GM04503 (cell line): ENCODE measurements at regions not wholly inside any gene's neighbourhood (a gene's known extent, or its start where the extent isn't known, plus 50 kb on each side); places are given as distances from the start of the nearest gene placed in this dataset.
"Not testable (repeated sequence)": the region's sequence is repeated elsewhere in the genome, so short reads cannot be mapped to it uniquely, and the experiment has no call there.

Source experiments
- DNase-seq: peaks from one replicate; pipeline ENCODE4 v3.0.0-alpha.2; 2012; ENCODE audit warnings: low read depth

- no peak for DNase-seq
These were observed 1221.0 kb downstream of the AACS start for GRCh38 chr12:126286203-126286602.

GRCh38 chr12:126290456-126290855 lies 1225.2 kb downstream of the AACS start:
- DNase-seq, result no peak

DNA sequence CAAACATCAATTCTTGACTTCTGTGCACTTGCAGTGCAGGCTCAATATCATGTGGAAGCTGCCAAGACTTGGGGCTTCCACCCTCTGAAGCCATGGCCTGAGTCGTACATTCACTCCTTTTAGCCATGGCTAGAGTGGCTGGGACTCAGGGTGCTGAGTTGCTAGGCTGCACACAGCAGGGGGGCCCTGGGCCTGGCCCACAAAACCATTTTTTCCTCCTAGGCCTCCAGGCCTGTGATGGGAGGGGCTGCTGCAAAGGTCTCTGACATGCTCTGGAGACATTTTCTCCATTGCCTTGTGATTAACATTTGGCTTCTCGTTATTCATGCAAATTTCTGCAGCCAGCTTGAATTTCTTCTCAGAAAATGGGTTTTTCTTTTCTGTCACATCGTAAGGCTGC lies 1226.8 kb downstream of the AACS start:
- not testable (repeated sequence) for DNase-seq

DNA sequence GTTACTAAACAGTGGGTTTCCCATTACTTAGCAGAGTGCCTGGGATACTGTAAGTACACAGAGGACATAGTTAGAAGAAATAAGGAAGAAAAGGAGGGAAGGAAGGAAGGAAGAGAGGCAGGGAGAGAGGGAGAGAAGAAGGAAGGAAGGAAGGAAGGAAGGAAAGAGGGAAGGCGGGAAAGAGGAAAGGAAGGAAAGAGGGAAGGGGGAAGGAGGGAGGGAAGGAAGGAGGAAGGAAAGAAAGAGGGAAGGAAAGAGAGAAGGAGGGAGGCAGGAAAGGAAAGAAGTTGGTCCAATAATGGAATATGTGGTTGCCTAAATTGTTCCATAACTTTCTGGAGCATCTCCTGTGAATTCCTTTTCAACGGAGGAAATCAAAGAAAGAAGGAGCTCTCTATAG lies 1230.4 kb downstream of the AACS start:
- no peak for DNase-seq

DNA sequence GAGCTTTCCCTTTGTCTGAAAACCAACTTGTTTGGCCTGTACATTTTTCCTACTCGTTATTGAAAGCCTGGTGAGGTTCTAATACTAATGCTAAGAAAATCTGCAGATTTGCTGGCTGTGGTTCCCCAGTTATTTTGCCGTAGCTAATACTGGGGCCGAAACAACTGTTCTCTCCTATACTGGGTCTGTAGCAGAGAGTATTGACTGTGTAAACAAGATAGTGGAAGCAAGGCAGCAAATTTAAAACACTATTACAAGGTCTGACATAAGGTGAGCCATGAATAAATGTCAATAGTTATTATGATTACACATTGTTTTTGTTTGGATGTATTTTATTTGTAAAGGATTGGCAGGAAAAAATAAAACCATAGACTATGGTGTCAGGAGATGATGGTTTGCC lies 1244.0 kb downstream of the AACS start:
- DNase-seq, result no peak

DNA sequence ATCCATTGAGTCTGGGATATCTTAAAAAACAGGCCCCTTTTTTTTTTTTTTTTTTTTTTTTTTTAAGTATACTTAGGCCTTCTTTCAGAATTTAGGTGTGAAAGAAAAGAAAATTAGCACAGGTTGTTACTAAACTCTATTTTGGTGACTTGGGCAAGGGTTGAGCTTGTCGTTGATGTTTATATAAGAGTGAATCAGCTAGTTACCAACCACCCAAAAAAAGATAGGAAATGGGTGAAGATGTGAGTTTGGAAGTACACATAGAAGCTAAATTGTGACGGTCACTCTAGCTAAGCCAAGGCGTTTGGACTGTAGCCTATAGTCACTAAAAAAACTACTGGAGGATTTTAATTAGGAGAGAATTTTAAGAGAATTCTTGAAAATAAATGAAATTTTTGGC lies 1247.2 kb downstream of the AACS start:
- DNase-seq, result no peak

- no peak for DNase-seq
These were observed 1251.2 kb downstream of the AACS start for GRCh38 chr12:126316411-126316810.

- no peak for DNase-seq
These were observed 1272.6 kb downstream of the AACS start for GRCh38 chr12:126337556-126338441.

- no peak for DNase-seq
These were observed 1277.6 kb downstream of the AACS start for GRCh38 chr12:126342866-126343265.

DNA sequence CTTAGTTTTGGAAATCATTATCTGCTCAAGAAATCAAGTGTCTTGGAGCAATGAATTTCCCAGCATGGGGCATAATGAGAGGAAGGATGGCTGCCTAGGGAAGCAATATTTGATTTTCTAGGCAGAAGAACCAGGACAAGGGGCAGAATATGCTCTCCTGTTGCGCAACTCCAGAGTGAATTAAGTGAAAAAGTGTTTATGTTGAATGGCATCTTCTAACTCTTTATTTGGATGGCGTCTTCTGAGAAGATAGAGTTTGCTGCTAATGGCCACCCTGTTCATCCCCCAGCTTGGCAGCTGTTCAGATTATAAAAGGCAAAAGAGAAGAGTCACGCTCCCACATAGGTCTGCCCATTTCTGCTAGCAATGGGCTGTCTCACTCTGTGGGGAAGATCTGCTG lies 1278.1 kb downstream of the AACS start:
- DNase-seq, result no peak

GRCh38 chr12:126346087-126346486 lies 1280.9 kb downstream of the AACS start:
- no peak for DNase-seq

GRCh38 chr12:126347421-126347820 lies 1282.2 kb downstream of the AACS start:
- DNase-seq, result no peak

- DNase-seq, result no peak
These were observed 1284.1 kb downstream of the AACS start for GRCh38 chr12:126349383-126349782.

DNA sequence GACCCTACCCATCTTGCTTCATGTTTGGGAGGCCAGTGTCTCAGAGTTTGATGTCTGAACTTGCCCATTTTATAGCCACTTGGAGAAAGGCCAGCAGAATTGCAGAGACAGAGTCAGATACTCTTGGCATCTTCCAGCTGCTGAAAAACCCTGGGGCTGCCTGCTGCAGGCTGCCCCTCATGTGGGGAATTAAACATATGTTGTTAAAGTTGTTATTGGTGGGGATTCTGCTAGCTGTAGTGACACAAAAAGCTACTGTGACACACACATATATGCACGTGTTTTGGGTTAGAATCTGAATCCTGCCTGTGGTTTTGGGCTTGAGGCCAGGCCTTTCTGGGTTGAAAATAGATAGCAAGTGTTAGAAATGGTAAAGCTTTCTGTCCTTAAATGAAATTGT lies 1288.4 kb downstream of the AACS start:
- no peak for DNase-seq

DNA sequence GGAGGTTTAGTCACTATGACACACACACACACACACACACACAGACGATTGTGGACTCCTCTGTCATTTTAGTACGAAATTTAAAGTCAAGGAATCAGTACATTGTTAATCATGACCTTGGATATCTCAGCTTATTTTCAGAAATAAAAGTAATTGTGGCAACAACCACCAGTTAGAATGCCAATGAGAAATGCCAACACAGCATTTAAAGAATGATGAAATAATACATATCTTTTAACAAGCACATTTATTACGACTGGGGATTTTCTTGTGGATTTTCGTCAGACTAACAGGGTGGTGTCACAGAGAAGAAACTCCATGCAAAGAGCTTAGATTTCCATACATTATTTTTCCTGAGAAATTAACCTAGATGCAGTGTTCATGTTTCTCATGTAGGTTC lies 1289.4 kb downstream of the AACS start:
- DNase-seq, result no peak

DNA sequence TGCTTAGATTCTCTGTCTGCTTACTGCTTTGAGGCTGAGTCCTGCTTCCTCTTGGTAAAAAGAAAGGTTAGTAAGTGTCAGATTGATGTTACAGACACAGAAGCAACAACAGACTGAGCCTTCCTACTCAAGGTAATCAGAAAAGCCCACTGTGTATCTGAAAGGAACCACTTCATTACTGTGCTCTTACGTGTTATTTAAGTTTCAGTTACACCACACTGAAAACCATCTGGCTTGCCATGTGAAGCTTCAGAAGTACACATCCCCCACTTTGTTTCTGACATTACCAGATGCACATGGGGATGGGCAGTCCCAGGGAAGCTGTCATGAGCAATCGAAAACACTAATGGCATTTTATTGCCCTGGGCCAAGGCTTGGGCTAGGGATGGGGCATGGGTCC lies 1290.1 kb downstream of the AACS start:
- DNase-seq, result no peak

DNA sequence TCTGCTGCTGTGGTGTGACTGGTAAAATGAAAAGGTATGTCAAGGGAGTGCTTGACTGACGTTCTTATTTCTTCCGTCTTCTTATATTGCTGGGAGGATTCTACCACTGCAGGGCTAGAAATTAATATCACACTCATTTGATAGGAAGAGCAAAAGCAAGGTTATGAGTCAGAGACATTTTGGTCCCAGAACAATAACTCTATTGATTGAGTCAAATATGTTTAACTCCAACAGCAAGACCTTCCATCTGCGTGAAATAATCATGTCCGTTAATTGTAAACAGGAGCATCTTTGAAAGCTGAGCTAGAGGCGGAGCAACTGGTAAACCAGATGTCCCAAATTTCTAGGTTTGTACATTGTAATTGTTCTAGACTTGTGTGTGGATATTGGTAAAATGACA lies 1293.6 kb downstream of the AACS start:
- DNase-seq, result no peak

- DNase-seq, result no peak
These were observed 1294.0 kb downstream of the AACS start for GRCh38 chr12:126359216-126359615.

DNA sequence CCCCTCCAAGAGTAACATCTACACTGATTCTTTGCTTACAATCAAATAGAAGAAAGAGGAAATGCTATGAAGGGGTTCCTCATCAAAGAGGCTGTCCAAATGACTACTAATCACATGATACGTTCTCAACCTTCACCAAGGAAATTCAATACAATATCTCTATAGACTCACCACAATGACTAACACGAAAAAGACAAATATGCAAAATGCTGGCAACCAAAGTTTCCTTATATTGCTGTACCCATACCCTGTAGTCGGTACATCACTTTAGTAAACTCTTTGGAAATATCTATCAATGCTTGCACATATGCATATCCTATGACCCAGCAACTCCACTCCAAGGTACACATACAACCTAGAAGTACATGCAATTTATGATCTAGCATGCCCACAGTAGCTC lies 1296.6 kb downstream of the AACS start:
- no peak for DNase-seq

DNA sequence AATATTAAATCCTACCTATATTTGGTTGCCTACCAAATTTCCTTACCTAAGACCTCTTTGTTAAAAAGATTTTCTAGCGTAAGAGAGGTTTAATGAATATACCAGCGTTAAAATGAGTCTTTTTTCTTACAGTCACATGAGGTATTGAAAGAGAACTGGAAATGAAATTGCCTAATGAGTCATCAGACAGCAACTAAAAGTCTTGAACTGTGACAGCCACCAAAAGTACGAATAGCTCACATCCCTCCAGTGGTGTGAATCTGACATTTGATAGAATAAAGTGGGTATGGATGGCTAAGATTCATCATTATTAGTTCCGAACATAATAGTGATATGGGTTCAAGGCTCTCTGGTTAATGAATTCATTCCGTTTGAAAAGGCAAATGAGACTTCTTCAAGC lies 1297.3 kb downstream of the AACS start:
- DNase-seq, result no peak

DNA sequence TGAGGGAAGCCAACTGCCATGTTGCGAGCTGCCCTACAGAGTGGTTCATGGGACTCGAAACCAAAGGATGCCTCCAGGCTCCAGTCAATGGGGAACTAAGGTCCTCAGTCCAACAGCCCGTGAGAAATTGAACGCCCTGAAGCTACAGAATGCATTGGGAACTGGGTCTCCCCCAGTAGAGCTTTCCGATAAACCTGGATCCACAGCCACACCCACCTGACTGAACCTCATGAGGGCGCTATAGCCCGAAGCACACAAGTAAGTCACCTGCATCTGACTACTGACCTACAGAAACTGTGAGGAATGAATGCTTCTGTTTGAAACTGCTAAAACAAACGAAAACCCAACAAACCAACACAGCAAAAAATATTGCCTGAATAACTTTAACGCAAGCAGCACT lies 1297.7 kb downstream of the AACS start:
- DNase-seq, result no peak

DNA sequence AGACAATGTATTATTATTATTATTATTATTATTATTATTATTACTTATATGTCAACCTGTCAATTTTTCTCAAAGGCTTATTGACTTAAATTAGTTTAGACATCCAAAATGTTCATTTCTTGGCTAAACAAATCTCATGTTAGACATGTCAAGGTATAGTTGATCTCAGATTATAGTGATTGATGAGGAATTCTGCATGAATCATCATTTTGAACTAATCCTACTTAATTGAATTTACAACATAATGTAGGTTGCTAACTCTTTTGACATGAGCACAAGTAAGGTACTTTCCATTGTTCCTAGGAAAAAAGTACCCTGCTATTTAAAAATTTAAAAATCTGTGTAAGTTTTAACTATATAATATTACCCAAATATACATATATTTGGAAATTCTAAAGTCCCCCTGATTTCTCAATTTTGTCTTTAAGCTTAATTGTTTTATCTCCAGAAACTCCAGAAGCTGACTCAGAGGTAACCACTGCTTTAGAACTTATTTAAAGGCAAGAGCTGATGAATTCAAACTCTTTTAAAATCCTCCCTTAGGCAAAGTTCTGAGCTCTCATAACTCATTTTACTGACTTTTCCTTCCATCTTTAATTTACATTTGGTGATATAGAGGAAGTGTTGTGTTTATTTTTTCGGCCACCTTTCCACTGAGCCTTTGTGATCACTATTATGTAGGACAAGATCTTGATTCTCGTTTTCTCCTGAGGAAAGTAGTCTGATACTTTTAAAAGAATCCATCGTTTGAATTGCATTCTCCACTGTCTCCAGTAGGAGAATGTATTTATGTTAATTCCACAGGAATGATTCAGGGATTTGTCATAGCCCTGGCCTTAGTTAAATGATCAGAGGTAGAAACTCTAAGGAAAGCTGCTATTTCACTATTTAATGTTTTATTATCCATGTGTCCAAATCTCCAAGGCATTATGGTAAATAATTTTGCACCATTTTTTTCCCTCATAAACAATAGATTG lies 1304.5 kb downstream of the AACS start:
- DNase-seq, result no peak

DNA sequence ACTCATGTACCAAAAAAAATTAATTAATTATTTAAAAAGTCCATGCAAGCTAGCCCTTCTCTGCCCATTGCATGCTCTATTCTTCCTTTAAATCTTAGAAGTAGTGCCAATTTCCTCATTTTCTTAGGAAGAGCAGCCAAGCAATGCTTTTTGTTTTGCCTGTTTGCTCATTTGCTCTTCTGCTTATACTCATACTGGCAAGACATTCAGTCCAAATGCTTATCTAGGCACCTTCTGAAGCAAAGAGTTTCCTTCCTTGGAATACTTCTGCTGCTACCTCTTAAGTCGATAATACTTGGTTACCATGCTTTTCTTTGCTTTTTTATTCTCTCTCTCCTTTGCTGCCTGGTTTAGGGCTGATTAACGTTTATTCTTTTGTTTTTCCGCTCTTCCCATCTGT lies 1318.3 kb downstream of the AACS start:
- no peak for DNase-seq
